Mammary epithelial cell (primary cell): ENCODE measurements at regions not wholly inside any gene's neighbourhood (a gene's known extent, or its start where the extent isn't known, plus 50 kb on each side); places are given as distances from the start of the nearest gene placed in this dataset.

Experiments
- EZH2 ChIP-seq: IDR thresholded peaks from 2 replicates; pipeline ENCODE4 v1.6.1; 2012; ENCODE audit warnings: low read length, inconsistent platforms, borderline replicate concordance
- TF ChIP-seq, protein P1 (sequence below), 2 donors: IDR thresholded peaks in 1 of 2; conservative IDR thresholded peaks in 1 of 2; 2 replicates each; pipeline ENCODE4 v1.5.1; 2011 to 2012; ENCODE audit warnings: inconsistent platforms in 2 of 2, low read length in 2 of 2, mild to moderate bottlenecking in 2 of 2, control low read depth in 1 of 2, low read depth in 1 of 2; ENCODE audit not compliant: insufficient read depth in 1 of 2; ENCODE audit errors: extremely low read depth in 1 of 2

DNA sequence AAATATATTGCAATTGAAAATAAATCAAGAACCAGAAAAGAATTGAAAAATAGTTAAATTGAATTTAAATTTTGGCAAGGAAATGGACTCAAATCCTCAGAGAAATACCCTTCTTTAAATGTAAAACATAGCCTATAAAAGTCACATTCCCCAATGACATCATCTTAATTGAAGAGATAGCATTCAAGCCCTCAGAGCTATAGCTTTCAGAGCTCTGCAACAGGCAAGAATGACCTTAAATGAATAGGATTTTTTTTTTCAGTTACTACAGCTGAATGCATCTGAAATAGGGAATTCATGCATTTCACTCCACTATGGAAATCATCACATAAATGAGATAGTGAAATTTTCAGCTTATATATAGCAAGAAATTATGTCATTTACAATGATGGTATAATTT is 1049.0 kb downstream of the OLFM4 start:
- TF ChIP-seq, protein P1, sequence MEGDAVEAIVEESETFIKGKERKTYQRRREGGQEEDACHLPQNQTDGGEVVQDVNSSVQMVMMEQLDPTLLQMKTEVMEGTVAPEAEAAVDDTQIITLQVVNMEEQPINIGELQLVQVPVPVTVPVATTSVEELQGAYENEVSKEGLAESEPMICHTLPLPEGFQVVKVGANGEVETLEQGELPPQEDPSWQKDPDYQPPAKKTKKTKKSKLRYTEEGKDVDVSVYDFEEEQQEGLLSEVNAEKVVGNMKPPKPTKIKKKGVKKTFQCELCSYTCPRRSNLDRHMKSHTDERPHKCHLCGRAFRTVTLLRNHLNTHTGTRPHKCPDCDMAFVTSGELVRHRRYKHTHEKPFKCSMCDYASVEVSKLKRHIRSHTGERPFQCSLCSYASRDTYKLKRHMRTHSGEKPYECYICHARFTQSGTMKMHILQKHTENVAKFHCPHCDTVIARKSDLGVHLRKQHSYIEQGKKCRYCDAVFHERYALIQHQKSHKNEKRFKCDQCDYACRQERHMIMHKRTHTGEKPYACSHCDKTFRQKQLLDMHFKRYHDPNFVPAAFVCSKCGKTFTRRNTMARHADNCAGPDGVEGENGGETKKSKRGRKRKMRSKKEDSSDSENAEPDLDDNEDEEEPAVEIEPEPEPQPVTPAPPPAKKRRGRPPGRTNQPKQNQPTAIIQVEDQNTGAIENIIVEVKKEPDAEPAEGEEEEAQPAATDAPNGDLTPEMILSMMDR (conservative IDR thresholded peaks at IDR 0.05 in 1 of 2, IDR thresholded peaks at IDR 0.05 in 1 of 2; ENCODE audit: extremely low read depth in 1 of 2, insufficient read depth in 1 of 2, low read depth in 1 of 2, low read length in 2 of 2): no peak
- TF ChIP-seq EZH2: no peak
